ENCODE measurements at regions not wholly inside any gene's neighbourhood (a gene's known extent, or its start where the extent isn't known, plus 50 kb on each side); places are given as distances from the start of the nearest gene placed in this dataset.
"Not testable (repeated sequence)": the region's sequence is repeated elsewhere in the genome, so short reads cannot be mapped to it uniquely, and the experiment has no call there.

DNA sequence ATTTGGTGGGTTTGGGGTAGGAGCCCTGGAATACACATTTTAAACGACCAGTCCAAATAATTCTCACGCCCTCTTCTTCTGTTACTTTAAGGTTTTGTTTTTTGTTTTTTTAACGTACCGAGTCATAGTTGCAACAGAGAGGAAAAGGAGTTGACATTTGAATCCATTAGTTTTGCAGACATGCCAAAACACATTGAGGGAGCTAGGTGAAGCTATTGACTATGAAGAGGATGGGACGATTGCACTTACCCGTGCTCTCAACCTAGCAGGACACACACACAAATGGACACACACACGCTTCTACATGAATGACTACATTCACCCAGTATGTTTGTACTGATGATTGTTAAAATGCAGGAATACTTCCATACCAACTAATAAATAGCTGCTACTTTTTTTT is 54.3 kb upstream of the CIT start:
- DNase-seq (ENCODE audit: low spot score), result no peak

DNA sequence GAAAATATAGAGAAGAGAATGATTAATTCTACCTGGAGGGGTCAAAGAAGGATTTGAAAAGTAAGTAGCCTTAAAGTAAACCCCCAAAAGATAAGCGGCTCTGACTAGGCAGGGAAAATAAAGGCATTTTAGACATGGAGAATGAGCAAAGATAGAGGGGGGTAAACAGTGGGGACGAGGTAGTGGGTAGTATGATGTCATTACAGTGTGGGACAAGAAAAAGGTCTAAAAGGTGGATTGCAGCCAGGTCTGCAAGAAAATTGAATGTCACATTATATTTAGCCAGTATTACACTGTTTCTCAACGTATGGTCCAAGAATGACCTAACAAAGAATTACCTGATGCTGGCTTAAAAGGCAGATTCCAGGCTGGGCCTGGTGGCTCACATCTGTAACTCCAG is 55.8 kb upstream of the CIT start:
- DNase-seq (ENCODE audit: low spot score), result no peak

DNA sequence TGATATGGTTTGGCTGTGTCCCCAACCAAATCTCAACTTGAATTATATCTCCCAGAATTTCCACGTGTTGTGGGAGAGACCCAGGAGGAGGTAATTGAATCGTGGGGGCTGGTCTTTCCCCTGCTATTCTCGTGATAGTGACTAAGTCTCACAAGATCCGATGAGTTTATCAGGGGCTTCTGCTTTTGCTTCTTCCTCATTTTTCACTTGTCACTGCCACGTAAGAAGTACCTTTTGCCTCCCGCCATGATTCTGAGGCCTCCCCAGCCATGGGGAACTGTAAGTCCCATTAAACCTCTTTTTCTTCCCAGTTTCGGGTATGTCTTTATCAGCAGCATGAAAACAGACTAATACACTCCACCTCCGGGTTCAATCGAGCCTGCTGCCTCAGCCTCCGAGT is 54.3 kb upstream of the BICDL1 start:
- DNase-seq (ENCODE audit: low spot score), result not testable (repeated sequence)

DNA sequence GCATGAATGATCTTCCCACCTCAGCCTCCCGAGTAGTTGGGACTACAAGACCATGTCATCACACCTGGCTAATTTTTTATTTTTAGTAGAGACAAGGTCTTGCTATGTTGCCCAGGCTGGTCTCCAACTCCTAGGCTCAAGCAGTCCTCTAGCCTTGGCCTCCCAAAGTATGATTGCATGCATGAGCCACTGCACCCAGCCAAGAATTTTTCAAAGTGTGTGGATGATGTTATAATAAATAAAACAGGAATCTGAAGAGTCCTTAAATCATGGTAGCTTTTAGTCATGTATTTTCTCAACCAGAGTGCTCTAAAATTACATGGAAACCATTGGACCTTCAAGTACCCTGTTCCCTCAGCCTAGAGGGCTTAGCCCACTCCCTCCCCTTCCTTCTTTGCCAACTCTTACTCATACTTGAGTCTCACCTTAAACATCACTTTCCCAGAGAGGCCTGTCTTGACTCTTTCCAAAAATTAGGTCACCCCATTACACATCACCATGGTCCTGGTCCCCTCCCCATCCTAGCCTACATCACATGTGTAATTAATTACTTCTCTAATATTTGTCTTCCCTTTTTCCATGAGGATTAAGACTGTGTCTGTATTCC is 52.2 kb upstream of the BICDL1 start:
- DNase-seq (ENCODE audit: low spot score), result no peak

DNA sequence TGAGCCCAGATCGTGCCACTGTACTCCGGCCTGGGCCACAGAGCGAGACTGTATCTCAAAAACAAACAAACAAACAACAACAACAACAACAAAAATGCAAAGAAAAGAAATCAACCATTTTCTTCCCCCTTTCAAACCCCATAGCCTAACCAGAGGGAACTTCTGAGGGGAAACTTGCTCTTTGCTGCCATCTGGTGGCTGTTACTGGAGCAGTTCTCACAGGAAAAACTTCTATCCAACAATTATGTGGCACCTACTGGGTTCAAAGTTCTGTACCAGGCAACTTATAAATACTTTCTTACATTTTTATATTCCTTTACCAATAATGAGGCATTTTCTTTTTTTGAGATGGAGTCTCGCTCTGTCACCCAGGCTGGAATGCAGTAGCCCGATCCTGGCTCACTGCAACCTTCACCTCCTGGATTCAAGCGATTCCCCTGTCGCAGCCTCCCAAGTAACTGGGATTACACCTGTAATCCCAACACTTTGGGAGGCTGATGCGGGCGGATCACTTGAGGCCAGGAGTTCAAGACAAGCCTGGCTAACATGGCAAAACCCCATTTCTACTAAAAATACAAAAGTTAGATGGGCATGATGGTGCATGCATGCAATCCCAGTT is 50.9 kb upstream of the BICDL1 start:
- peak; percentile 54 for DNase-seq (ENCODE audit: low spot score)

Measured in HuH-7 (cell line).